H1 (cell line): ENCODE measurements at regions not wholly inside any gene's neighbourhood (a gene's known extent, or its start where the extent isn't known, plus 50 kb on each side); places are given as distances from the start of the nearest gene placed in this dataset.
A peak's percentile ranks its signal among the peaks of the same experiment; 100 is the strongest.

Experiments used
- CTCF ChIA-PET: fragments of 300-600 bp; sonication (Branson Sonifier 250); formaldehyde crosslinking; loops from one replicate; lab custom pipeline; 2021; ENCODE audit not compliant: partially characterized antibody; lab: Charles Lee
- POLR2A ChIA-PET: fragments of 300-600 bp; sonication (Branson Sonifier 250); formaldehyde crosslinking; loops from one replicate; lab custom pipeline; 2021; ENCODE audit warnings: inconsistent platforms; ENCODE audit not compliant: partially characterized antibody; lab: Charles Lee
- DNase-seq, 2 experiments: peaks; one replicate each; pipeline versions ENCODE4 v3.0.0 to v3.0.0-alpha.2; 2010 to 2022; ENCODE audit warnings: low spot score in 2 of 2, low read depth in 1 of 2, mixed read lengths in 1 of 2
- FAIRE-seq: peaks from 2 replicates; lab custom pipeline; 2011; peaks lifted over from hg19 to GRCh38; lab: Jason Lieb, UNC
- H2AFZ ChIP-seq: 2 replicates; pipeline ENCODE4 v1.8.1; 2012; ENCODE audit warnings: low read length, inconsistent platforms
- H2AK5ac ChIP-seq: 2 replicates; pipeline ENCODE4 v1.6.1; 2013; ENCODE audit warnings: low read depth, low read length
- H2BK120ac ChIP-seq: replicated peaks from 2 replicates; pipeline ENCODE3; 2013; ENCODE audit warnings: low read depth, low read length, inconsistent platforms
- H2BK12ac ChIP-seq: 2 replicates; pipeline ENCODE4 v1.6.1; 2013; ENCODE audit warnings: low read depth, low read length
- H2BK15ac ChIP-seq: 2 replicates; pipeline ENCODE4 v1.6.1; 2013; ENCODE audit warnings: low read length
- H2BK20ac ChIP-seq: 2 replicates; pipeline ENCODE4 v1.6.1; 2013; ENCODE audit warnings: low read length
- H2BK5ac ChIP-seq: 2 replicates; pipeline ENCODE4 v1.6.1; 2013; ENCODE audit warnings: low read depth, low read length
- H3K14ac ChIP-seq: 2 replicates; pipeline ENCODE4 v1.6.1; 2013; ENCODE audit warnings: inconsistent platforms; ENCODE audit not compliant: insufficient read length
- H3K18ac ChIP-seq: 2 replicates; pipeline ENCODE4 v1.6.1; 2013; ENCODE audit warnings: low read length; ENCODE audit errors: extremely low read depth
- H3K23ac ChIP-seq: 2 replicates; pipeline ENCODE4 v1.6.1; 2013; ENCODE audit warnings: inconsistent platforms; ENCODE audit not compliant: insufficient read length
- H3K23me2 ChIP-seq: 2 replicates; pipeline ENCODE4 v1.6.1; 2013; ENCODE audit warnings: low read depth, low read length
- H3K27ac ChIP-seq: 2 replicates; pipeline ENCODE4 v1.6.1; 2011; ENCODE audit warnings: low read depth, low read length, inconsistent platforms
- H3K27me3 ChIP-seq, 4 experiments: replicated peaks in 1 of 4; 1 replicate in 1 of 4; 2 replicates in 3 of 4; pipeline versions ENCODE4 v1.6.1 to v1.8.1; 2011 to 2013; ENCODE audit warnings: low read length in 3 of 4, mild to moderate bottlenecking in 3 of 4, inconsistent platforms in 2 of 4, mixed read lengths in 2 of 4, moderate library complexity in 1 of 4; ENCODE audit not compliant: control insufficient read depth in 3 of 4, insufficient read depth in 3 of 4; ENCODE audit errors: extremely low read depth in 1 of 4
- H3K36me3 ChIP-seq, 4 experiments: 2 replicates each; pipeline versions ENCODE4 v1.6.1 to v1.8.1; 2011 to 2013; ENCODE audit warnings: mild to moderate bottlenecking in 4 of 4, low read length in 3 of 4, moderate library complexity in 2 of 4, control low read depth in 1 of 4, inconsistent platforms in 1 of 4; ENCODE audit not compliant: insufficient read depth in 4 of 4, control insufficient read depth in 2 of 4
- H3K4ac ChIP-seq: replicated peaks from 2 replicates; pipeline ENCODE3; 2013; ENCODE audit warnings: low read length, low read depth, mixed read lengths, inconsistent platforms; ENCODE audit not compliant: insufficient read length
- H3K4me1 ChIP-seq, 4 experiments: replicated peaks in 1 of 4; 1 replicate in 1 of 4; 2 replicates in 3 of 4; pipeline versions ENCODE4 v1.6.1 to v1.8.1; 2011 to 2013; ENCODE audit warnings: low read length in 3 of 4, inconsistent platforms in 2 of 4, mixed read lengths in 1 of 4; ENCODE audit not compliant: insufficient read depth in 4 of 4, control insufficient read depth in 3 of 4
- H3K4me2 ChIP-seq, 2 experiments: 2 replicates each; pipeline versions ENCODE4 v1.6.1 to v1.8.1; 2011 to 2013; ENCODE audit warnings: low read depth in 2 of 2, low read length in 2 of 2, control low read depth in 1 of 2, inconsistent platforms in 1 of 2, mild to moderate bottlenecking in 1 of 2; ENCODE audit not compliant: insufficient read depth in 1 of 2
- H3K4me3 ChIP-seq, 4 experiments: fragments of 200-600, 300-600 bp in 1 of 4; sonication (generic), shearing (Covaris generic), sonication (Bioruptor Twin) in 1 of 4; 2 replicates each; pipeline versions ENCODE4 v1.5.1 to v1.8.1; 2011 to 2016; ENCODE audit warnings: low read length in 4 of 4, low read depth in 3 of 4, control low read depth in 2 of 4, inconsistent platforms in 2 of 4, mild to moderate bottlenecking in 2 of 4, mixed read lengths in 1 of 4, moderate library complexity in 1 of 4; ENCODE audit not compliant: insufficient read depth in 2 of 4; ENCODE audit errors: extremely low read depth in 1 of 4
- H3K56ac ChIP-seq: replicated peaks from 2 replicates; pipeline ENCODE3; 2013; ENCODE audit warnings: low read depth, mild to moderate bottlenecking, mixed read lengths, low read length, inconsistent platforms; ENCODE audit not compliant: insufficient read length
- H3K79me1 ChIP-seq: 2 replicates; pipeline ENCODE4 v1.6.1; 2013; ENCODE audit warnings: low read depth, low read length, control low read depth
- H3K79me2 ChIP-seq, 2 experiments: 2 replicates each; pipeline versions ENCODE4 v1.6.1 to v1.8.1; 2012 to 2013; ENCODE audit warnings: low read length in 2 of 2, mild to moderate bottlenecking in 2 of 2, inconsistent platforms in 1 of 2; ENCODE audit not compliant: insufficient read depth in 2 of 2, control insufficient read depth in 1 of 2
- H3K9ac ChIP-seq, 4 experiments: replicated peaks in 1 of 4; 1 replicate in 1 of 4; 2 replicates in 3 of 4; pipeline versions ENCODE4 v1.6.1 to v1.8.1; 2011 to 2013; ENCODE audit warnings: low read depth in 3 of 4, low read length in 3 of 4, control low read depth in 2 of 4, mild to moderate bottlenecking in 2 of 4, moderate library complexity in 2 of 4, inconsistent platforms in 1 of 4; ENCODE audit errors: extremely low read depth in 1 of 4
- H3K9me3 ChIP-seq, 2 experiments: 2 replicates each; pipeline versions ENCODE4 v1.6.1 to v1.8.1; 2012 to 2013; ENCODE audit warnings: mild to moderate bottlenecking in 2 of 2, moderate library complexity in 2 of 2, control low read depth in 1 of 2, inconsistent platforms in 1 of 2, low read depth in 1 of 2, low read length in 1 of 2, mixed read lengths in 1 of 2; ENCODE audit not compliant: insufficient read depth in 2 of 2
- H4K20me1 ChIP-seq, 2 experiments: replicated peaks in 1 of 2; 2 replicates each; pipeline versions ENCODE3 to v1.8.1; 2011 to 2013; ENCODE audit warnings: inconsistent platforms in 2 of 2, low read length in 2 of 2, mild to moderate bottlenecking in 1 of 2; ENCODE audit not compliant: insufficient read depth in 2 of 2, control insufficient read depth in 1 of 2
- H4K5ac ChIP-seq: 2 replicates; pipeline ENCODE4 v1.6.1; 2013; ENCODE audit warnings: low read length, low read depth, mixed read lengths, inconsistent platforms; ENCODE audit not compliant: insufficient read length
- H4K8ac ChIP-seq: 2 replicates; pipeline ENCODE4 v1.8.0; 2013; ENCODE audit warnings: mild to moderate bottlenecking, moderate library complexity, low read length, inconsistent platforms; ENCODE audit not compliant: insufficient read depth; ENCODE audit errors: extremely low read depth
- H4K91ac ChIP-seq: replicated peaks from 2 replicates; pipeline ENCODE3; 2013; ENCODE audit warnings: low read length, mixed read lengths, inconsistent platforms; ENCODE audit not compliant: insufficient read length
- E2F6 ChIP-seq: IDR thresholded peaks from 2 replicates; pipeline ENCODE4 v1.6.1; 2012; ENCODE audit warnings: inconsistent platforms
- HDAC2 ChIP-seq, 2 experiments: fragments of 300-600 bp in 1 of 2; sonication (generic) in 1 of 2; IDR thresholded peaks; 2 replicates each; pipeline ENCODE4 v1.6.1; 2011 to 2012; ENCODE audit warnings: low read depth in 2 of 2, low read length in 2 of 2, mild to moderate bottlenecking in 2 of 2, moderate library complexity in 2 of 2, borderline replicate concordance in 1 of 2, inconsistent platforms in 1 of 2
- KDM4A ChIP-seq: IDR thresholded peaks from one replicate; pipeline ENCODE4 v1.7.1; 2012; ENCODE audit warnings: low read depth, mild to moderate bottlenecking, moderate library complexity, low read length, inconsistent platforms; ENCODE audit not compliant: severe bottlenecking
- KDM5A ChIP-seq: fragments of 200-600 bp; IDR thresholded peaks from 2 replicates; pipeline ENCODE4 v1.7.1; 2012; ENCODE audit warnings: mild to moderate bottlenecking, low read length, inconsistent platforms, mixed read lengths
- TAF1 ChIP-seq: IDR thresholded peaks from 2 replicates; pipeline ENCODE4 v1.6.1; 2011; ENCODE audit warnings: mild to moderate bottlenecking, low read depth, low read length
- WGBS, 2 experiments: shearing (Covaris generic) in 1 of 2; methylation state at CpG; one replicate each; pipeline versions ENCODE4 v1.1.6 to v1.1.7; 2013 to 2015; ENCODE audit warnings: low lambda C conversion rate in 2 of 2, mixed read lengths in 2 of 2, inconsistent platforms in 1 of 2, low coverage in 1 of 2, missing lambda C conversion rate in 1 of 2; ENCODE audit not compliant: insufficient replicate concordance in 2 of 2, insufficient coverage in 1 of 2, insufficient read length in 1 of 2; ENCODE audit errors: extremely low coverage in 1 of 2, missing lambda C conversion rate in 1 of 2; 5-methylcytosine and 5-hydroxymethylcytosine counted together

DNA sequence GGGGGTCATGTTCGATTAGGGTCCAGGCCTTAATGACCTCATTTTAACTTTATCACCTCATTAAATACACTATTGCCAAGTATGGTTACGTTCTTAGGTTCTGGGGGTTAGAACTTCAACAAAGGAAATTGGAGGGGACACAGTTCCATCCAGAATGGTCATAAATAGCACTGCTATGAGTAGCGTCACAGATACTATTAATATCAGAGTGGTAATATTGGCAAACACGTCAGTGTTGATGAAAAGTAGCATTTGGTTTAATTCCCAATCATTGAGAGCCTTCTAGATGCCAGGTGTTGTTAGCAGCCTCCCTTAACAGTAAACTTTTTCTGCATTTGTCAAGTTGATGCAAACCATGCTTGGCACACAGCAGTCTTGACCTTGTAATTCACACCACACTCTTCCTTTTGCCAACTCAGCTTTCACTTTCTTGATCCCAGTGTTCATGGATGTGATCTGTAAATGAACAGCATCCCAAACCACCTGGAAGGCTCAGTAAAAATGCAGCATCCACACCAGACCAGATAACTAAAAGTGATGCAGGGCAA, 912.5 kb upstream of the TENM3 start:
- no peak overlapping the region for H2AK5ac ChIP-seq
- no peaks in the 10 kb centered on the region for H4K20me1 ChIP-seq
- no peak overlapping the region for H3K23ac ChIP-seq
- H3K79me1 ChIP-seq: no peaks in the 10 kb centered on the region
- H2BK15ac ChIP-seq: no peak overlapping the region
- no peaks in the 10 kb centered on the region for H3K27me3 ChIP-seq
- H4K5ac ChIP-seq: no peak overlapping the region
- peaks cover 0 to 4% (median 2%) of the 10 kb centered on the region in 4 experiments; a peak in 2 of 7 replicates for H3K4me1 ChIP-seq
- no peak overlapping the region for H4K91ac ChIP-seq
- H3K9ac ChIP-seq: no peak overlapping the region
- H3K36me3 ChIP-seq: no peaks in the 10 kb centered on the region
- H2BK120ac ChIP-seq: peak overlapping the region; percentile 38
- 0 out of 2 replicates have a peak overlapping the region, but pooled peaks have one; percentile 13 for H2BK5ac ChIP-seq
- FAIRE-seq (no peak), DNase-seq (no peak)
- ChIA-PET POLR2A (no interaction called here), CTCF (interaction anchor here (1.5 kb wide), 1 partner anchor 69 kb away, joined by 5 read pairs; no protein-coding TSS in a partner anchor)
- H2AFZ ChIP-seq: peak overlapping the region; percentile 29; the same call in 1 of the 2 replicates
- no peaks in the 10 kb centered on the region for H3K79me2 ChIP-seq
- H3K56ac ChIP-seq: no peak overlapping the region
- no peak overlapping the region for H3K27ac ChIP-seq
- H3K4me3 ChIP-seq: no peak overlapping the region
- H2BK20ac ChIP-seq: no peak overlapping the region
- no peaks in the 10 kb centered on the region for H3K23me2 ChIP-seq
- no peak overlapping the region for H4K8ac ChIP-seq
- 0 out of 2 replicates have a peak overlapping the region, but pooled peaks have one; percentile 19 for H3K18ac ChIP-seq
- WGBS, 2 experiments: 89% methylated on average over 4 of the region's 4 CpGs; no CpG with 5 or more reads in 1 of the 2 experiments
- H3K4ac ChIP-seq: no peak overlapping the region
- no peak overlapping the region for H3K4me2 ChIP-seq
- no peaks in the 10 kb centered on the region for H3K9me3 ChIP-seq
- H3K14ac ChIP-seq: peak overlapping the region; percentile 77
- no peak overlapping the region for H2BK12ac ChIP-seq
- TF ChIP-seq KDM4A: no peak
- no peak for TF ChIP-seq HDAC2 (IDR thresholded peaks at IDR 0.05; ENCODE audit: borderline replicate concordance in 1 of 2, low read depth in 2 of 2, low read length in 2 of 2)
- no peak for TF ChIP-seq TAF1
- TF ChIP-seq E2F6: no peak
- TF ChIP-seq KDM5A: no peak
